Thoracic aorta (tissue), 2 donors: ENCODE measurements at regions not wholly inside any gene's neighbourhood (a gene's known extent, or its start where the extent isn't known, plus 50 kb on each side); places are given as distances from the start of the nearest gene placed in this dataset.
"Not testable (repeated sequence)": the region's sequence is repeated elsewhere in the genome, so short reads cannot be mapped to it uniquely, and the experiment has no call there.

Experiments used
- ATAC-seq: fragments of 150-250 bp; one replicate; pipeline ENCODE4 v1.8.0; 2017; ENCODE audit warnings: low read depth; ENCODE audit not compliant: insufficient number of reproducible peaks, low FRiP score
- DNase-seq: peaks from one replicate; pipeline ENCODE4 v3.0.0-alpha.2; 2020; ENCODE audit warnings: low spot score
- H3K27ac ChIP-seq, 2 donors: fragments of 200-600 bp; sonication (generic); 1 replicate in 1 of 2; 2 replicates in 1 of 2; pipeline ENCODE4 v1.5.1; 2016; ENCODE audit warnings: mild to moderate bottlenecking in 2 of 2, moderate library complexity in 2 of 2
- H3K27me3 ChIP-seq: fragments of 200-600 bp; sonication (generic); replicated peaks from 2 replicates; pipeline ENCODE4 v1.6.0; 2016; ENCODE audit warnings: mild to moderate bottlenecking; ENCODE audit not compliant: insufficient read depth
- H3K36me3 ChIP-seq: fragments of 200-600 bp; sonication (generic); one replicate; pipeline ENCODE4 v1.5.1; 2016
- H3K4me1 ChIP-seq, 2 donors: fragments of 200-600 bp; sonication (generic); 1 replicate in 1 of 2; 2 replicates in 1 of 2; pipeline versions ENCODE4 v1.5.1 to v1.6.0; 2016; ENCODE audit warnings: low read depth in 2 of 2, mild to moderate bottlenecking in 1 of 2; ENCODE audit not compliant: control insufficient read depth in 1 of 2
- H3K4me3 ChIP-seq: fragments of 200-600 bp; sonication (generic); 2 replicates; pipeline ENCODE4 v1.5.1; 2016; ENCODE audit warnings: mild to moderate bottlenecking
- H3K9me3 ChIP-seq: fragments of 200-600 bp; sonication (generic); 2 replicates; pipeline ENCODE4 v1.5.1; 2016
- CTCF ChIP-seq: fragments of 200-600 bp; sonication (generic); IDR thresholded peaks from one replicate; pipeline ENCODE4 v1.5.1; 2019; ENCODE audit warnings: antibody characterized with exemption

GRCh38 chr6:81608776-81609175, 143.7 kb downstream of the TENT5A start:
- H3K9me3 ChIP-seq: no peaks in the 10 kb centered on the region
- no peak overlapping the region for H3K27ac ChIP-seq
- H3K4me1 ChIP-seq: peaks cover 13 to 29% of the 10 kb centered on the region in 2 donors
- no peaks in the 10 kb centered on the region for H3K36me3 ChIP-seq
- no peak overlapping the region for H3K4me3 ChIP-seq
- ATAC-seq: no peak
- no peak for DNase-seq
- no peaks in the 10 kb centered on the region for H3K27me3 ChIP-seq
- TF ChIP-seq CTCF: no peak

GRCh38 chr6:81606965-81607381, 145.5 kb downstream of the TENT5A start:
- peaks cover 13 to 24% of the 10 kb centered on the region in 2 donors for H3K4me1 ChIP-seq
- H3K4me3 ChIP-seq: peak overlapping the region; percentile 49
- DNase-seq: no peak
- no peak for TF ChIP-seq CTCF
- peak overlapping the region; percentile 21 to 58 for H3K27ac ChIP-seq
- H3K9me3 ChIP-seq: no peaks in the 10 kb centered on the region
- no peaks in the 10 kb centered on the region for H3K27me3 ChIP-seq
- no peaks in the 10 kb centered on the region for H3K36me3 ChIP-seq
- ATAC-seq: no peak

- H3K36me3 ChIP-seq: no peaks in the 10 kb centered on the region
- DNase-seq (no peak), ATAC-seq (no peak)
- no peaks in the 10 kb centered on the region for H3K9me3 ChIP-seq
- no peak for TF ChIP-seq CTCF
- H3K27me3 ChIP-seq: no peaks in the 10 kb centered on the region
- H3K4me1 ChIP-seq: peaks cover 13 to 24% of the 10 kb centered on the region in 2 donors
- H3K27ac ChIP-seq: no peak overlapping the region
- H3K4me3 ChIP-seq: no peak overlapping the region
Observed at GRCh38 chr6:81605526-81605925, 147.0 kb downstream of the TENT5A start.

GRCh38 chr6:81601918-81602317, 150.6 kb downstream of the TENT5A start:
- Histone ChIP-seq H3K27ac (no peak overlapping the region), H3K9me3 (no peaks in the 10 kb centered on the region), H3K4me1 (peaks cover 2 to 3% of the 10 kb centered on the region in 2 donors), H3K36me3 (no peaks in the 10 kb centered on the region), H3K27me3 (no peaks in the 10 kb centered on the region), H3K4me3 (no peak overlapping the region)
- no peak for ATAC-seq
- TF ChIP-seq CTCF: no peak
- no peak for DNase-seq

GRCh38 chr6:81600488-81600887, 152.0 kb downstream of the TENT5A start:
- not testable (repeated sequence) for H3K27ac ChIP-seq, H3K9me3 ChIP-seq, H3K4me1 ChIP-seq, H3K27me3 ChIP-seq, H3K36me3 ChIP-seq, DNase-seq, ATAC-seq, H3K4me3 ChIP-seq

- ATAC-seq: no peak
- DNase-seq: no peak
- Histone ChIP-seq H3K27ac (no peak overlapping the region), H3K4me1 (no peaks in the 10 kb centered on the region), H3K4me3 (no peak overlapping the region), H3K9me3 (no peaks in the 10 kb centered on the region), H3K27me3 (no peaks in the 10 kb centered on the region), H3K36me3 (no peaks in the 10 kb centered on the region)
- no peak for TF ChIP-seq CTCF
Observed at GRCh38 chr6:81594501-81594900, 158.0 kb downstream of the TENT5A start.
